Peyer's patch (tissue), 4 donors: ENCODE measurements at regions not wholly inside any gene's neighbourhood (a gene's known extent, or its start where the extent isn't known, plus 50 kb on each side); places are given as distances from the start of the nearest gene placed in this dataset.
"Not testable (repeated sequence)": the region's sequence is repeated elsewhere in the genome, so short reads cannot be mapped to it uniquely, and the experiment has no call there.

Experiments used
- DNase-seq, 3 donors: peaks; one replicate each; pipeline ENCODE4 v3.0.0-alpha.2; 2017 to 2019
- H3K27ac ChIP-seq, 4 donors: fragments of 200-600 bp; sonication (generic); one replicate each; pipeline ENCODE4 v1.5.1; 2016 to 2019
- H3K27me3 ChIP-seq, 2 donors: fragments of 200-600 bp; sonication (generic); one replicate each; pipeline ENCODE4 v1.5.1; 2019
- H3K36me3 ChIP-seq, 3 donors: fragments of 200-600 bp; sonication (generic); one replicate each; pipeline ENCODE4 v1.5.1; 2016 to 2019
- H3K4me1 ChIP-seq, 4 donors: fragments of 200-600 bp; sonication (generic); one replicate each; pipeline ENCODE4 v1.5.1; 2016 to 2019
- H3K4me3 ChIP-seq, 4 donors: fragments of 200-600 bp; sonication (generic); 1 replicate in 3 of 4; 2 replicates in 1 of 4; pipeline ENCODE4 v1.5.1; 2016 to 2019; ENCODE audit warnings: mild to moderate bottlenecking in 1 of 4
- H3K9me3 ChIP-seq, 4 donors: fragments of 200-600 bp; sonication (generic); one replicate each; pipeline ENCODE4 v1.5.1; 2016 to 2019; ENCODE audit warnings: mild to moderate bottlenecking in 1 of 4
- CTCF ChIP-seq, 6 experiments: fragments of 450-650 bp in 4 of 6; fragments of 200-600 bp in 2 of 6; sonication (generic) in 1 of 6; IDR thresholded peaks; one replicate each; pipeline ENCODE4 v1.5.1; 2017 to 2019; ENCODE audit warnings: antibody characterized with exemption in 6 of 6, mild to moderate bottlenecking in 3 of 6, moderate library complexity in 1 of 6
- POLR2A ChIP-seq, 2 donors: fragments of 450-650 bp; IDR thresholded peaks; one replicate each; pipeline ENCODE4 v1.5.1; 2017; ENCODE audit warnings: antibody characterized with exemption in 2 of 2, mild to moderate bottlenecking in 2 of 2, moderate library complexity in 2 of 2

- no peak for TF ChIP-seq CTCF (IDR thresholded peaks at IDR 0.05)
- TF ChIP-seq POLR2A (IDR thresholded peaks at IDR 0.05), result no peak
- Histone ChIP-seq H3K4me1 (no peaks in the 10 kb centered on the region), H3K9me3 (no peaks in the 10 kb centered on the region), H3K27ac (no peak overlapping the region), H3K4me3 (no peak overlapping the region), H3K36me3 (no peaks in the 10 kb centered on the region), H3K27me3 (no peaks in the 10 kb centered on the region)
- DNase-seq, result no peak
Measured at GRCh38 chr10:120183546-120183945, 273.5 kb upstream of the PLPP4 start.

GRCh38 chr10:120184547-120185337, 272.3 kb upstream of the PLPP4 start:
- no peak for DNase-seq
- TF ChIP-seq CTCF (IDR thresholded peaks at IDR 0.05), result no peak
- no peak for TF ChIP-seq POLR2A (IDR thresholded peaks at IDR 0.05)
- Histone ChIP-seq H3K4me1 (no peaks in the 10 kb centered on the region), H3K27me3 (no peaks in the 10 kb centered on the region), H3K36me3 (no peaks in the 10 kb centered on the region), H3K4me3 (no peak overlapping the region), H3K27ac (no peak overlapping the region), H3K9me3 (no peaks in the 10 kb centered on the region)

- no peak for DNase-seq
- H3K9me3 ChIP-seq, result no peaks in the 10 kb centered on the region
- H3K27me3 ChIP-seq, result no peaks in the 10 kb centered on the region
- TF ChIP-seq CTCF (IDR thresholded peaks at IDR 0.05), result no peak
- TF ChIP-seq POLR2A (IDR thresholded peaks at IDR 0.05), result no peak
- no peaks in the 10 kb centered on the region for H3K36me3 ChIP-seq
- H3K27ac ChIP-seq, result no peak overlapping the region
- no peaks in the 10 kb centered on the region for H3K4me1 ChIP-seq
- H3K4me3 ChIP-seq, result no peak overlapping the region
Measured at GRCh38 chr10:120186506-120186905, 270.5 kb upstream of the PLPP4 start.

- not testable (repeated sequence) for H3K27me3 ChIP-seq, H3K4me3 ChIP-seq, H3K27ac ChIP-seq, H3K4me1 ChIP-seq, DNase-seq, H3K36me3 ChIP-seq, H3K9me3 ChIP-seq
Measured at GRCh38 chr10:120187168-120187567, 269.9 kb upstream of the PLPP4 start.

GRCh38 chr10:120188950-120189349, 268.1 kb upstream of the PLPP4 start:
- Histone ChIP-seq H3K4me1 (no peaks in the 10 kb centered on the region), H3K9me3 (no peaks in the 10 kb centered on the region), H3K27ac (no peak overlapping the region), H3K36me3 (no peaks in the 10 kb centered on the region), H3K4me3 (no peak overlapping the region), H3K27me3 (no peaks in the 10 kb centered on the region)
- DNase-seq, result no peak
- no peak for TF ChIP-seq POLR2A (IDR thresholded peaks at IDR 0.05)
- no peak for TF ChIP-seq CTCF (IDR thresholded peaks at IDR 0.05)

GRCh38 chr10:120195984-120196712, 260.9 kb upstream of the PLPP4 start:
- DNase-seq, result no peak
- TF ChIP-seq POLR2A (IDR thresholded peaks at IDR 0.05), result no peak

More at GRCh38 chr10:120195984-120196712, 260.9 kb upstream of the PLPP4 start:
- Histone ChIP-seq H3K4me3 (no peak overlapping the region), H3K9me3 (no peaks in the 10 kb centered on the region), H3K27me3 (no peaks in the 10 kb centered on the region), H3K27ac (no peak overlapping the region), H3K4me1 (no peaks in the 10 kb centered on the region), H3K36me3 (no peaks in the 10 kb centered on the region)
